MCF 10A (cell line): ENCODE measurements at regions not wholly inside any gene's neighbourhood (a gene's known extent, or its start where the extent isn't known, plus 50 kb on each side); places are given as distances from the start of the nearest gene placed in this dataset.

Experiments used
- BruUV-seq: library from RNA; stranded (reverse); fragments of 400-500 nt; replicated peaks from 2 replicates; lab custom pipeline; 2021; lab: Mats Ljungman, UMichigan
- CTCF ChIA-PET: fragments of 300-600 bp; sonication (Branson Sonifier 250); formaldehyde crosslinking; extraction: SDS; loops from one replicate; lab custom pipeline; 2021; ENCODE audit warnings: antibody characterized with exemption, inconsistent platforms; lab: Yijun Ruan, JAX
- POLR2A ChIA-PET: fragments of 300-600, 350-650 bp; sonication (Branson Sonifier 250); formaldehyde crosslinking; extraction: SDS; loops from one replicate; lab custom pipeline; 2020; ENCODE audit warnings: antibody characterized with exemption, inconsistent platforms; lab: Yijun Ruan, JAX
- DNase-seq: peaks from one replicate; pipeline ENCODE4 v3.0.0-alpha.2; 2018; ENCODE audit not compliant: unreplicated experiment
- H3K27ac Mint-ChIP-seq: one replicate; pipeline ENCODE4 v1.8.0; 2022; ENCODE audit warnings: mild to moderate bottlenecking, low read depth, mixed read lengths; ENCODE audit not compliant: unreplicated experiment
- H3K27me3 Mint-ChIP-seq: one replicate; pipeline ENCODE4 v1.8.0; 2022; ENCODE audit warnings: mixed read lengths; ENCODE audit not compliant: insufficient read depth, unreplicated experiment
- H3K36me3 Mint-ChIP-seq: one replicate; pipeline ENCODE4 v1.8.0; 2022; ENCODE audit warnings: mild to moderate bottlenecking, moderate library complexity, mixed read lengths; ENCODE audit not compliant: insufficient read depth, unreplicated experiment
- H3K4me1 Mint-ChIP-seq: one replicate; pipeline ENCODE4 v1.8.0; 2022; ENCODE audit warnings: mixed read lengths; ENCODE audit not compliant: insufficient read depth, unreplicated experiment
- H3K4me3 Mint-ChIP-seq: one replicate; pipeline ENCODE4 v1.8.0; 2022; ENCODE audit warnings: mild to moderate bottlenecking, moderate library complexity, mixed read lengths; ENCODE audit not compliant: unreplicated experiment
- H3K9me3 Mint-ChIP-seq: one replicate; pipeline ENCODE4 v1.8.0; 2022; ENCODE audit warnings: mixed read lengths; ENCODE audit not compliant: unreplicated experiment
- intact Hi-C: fragments of 100-400 bp; cut with micrococcal nuclease; formaldehyde crosslinking; loops from 2 replicates; pipeline ENCODE4 v1.14.1; 2022
- TF ChIP-seq, protein P1 (sequence below): fragments of 200-600 bp; IDR thresholded peaks from one replicate; pipeline ENCODE4 v1.8.0; 2022; ENCODE audit warnings: antibody characterized with exemption, mild to moderate bottlenecking; ENCODE audit not compliant: unreplicated experiment

DNA sequence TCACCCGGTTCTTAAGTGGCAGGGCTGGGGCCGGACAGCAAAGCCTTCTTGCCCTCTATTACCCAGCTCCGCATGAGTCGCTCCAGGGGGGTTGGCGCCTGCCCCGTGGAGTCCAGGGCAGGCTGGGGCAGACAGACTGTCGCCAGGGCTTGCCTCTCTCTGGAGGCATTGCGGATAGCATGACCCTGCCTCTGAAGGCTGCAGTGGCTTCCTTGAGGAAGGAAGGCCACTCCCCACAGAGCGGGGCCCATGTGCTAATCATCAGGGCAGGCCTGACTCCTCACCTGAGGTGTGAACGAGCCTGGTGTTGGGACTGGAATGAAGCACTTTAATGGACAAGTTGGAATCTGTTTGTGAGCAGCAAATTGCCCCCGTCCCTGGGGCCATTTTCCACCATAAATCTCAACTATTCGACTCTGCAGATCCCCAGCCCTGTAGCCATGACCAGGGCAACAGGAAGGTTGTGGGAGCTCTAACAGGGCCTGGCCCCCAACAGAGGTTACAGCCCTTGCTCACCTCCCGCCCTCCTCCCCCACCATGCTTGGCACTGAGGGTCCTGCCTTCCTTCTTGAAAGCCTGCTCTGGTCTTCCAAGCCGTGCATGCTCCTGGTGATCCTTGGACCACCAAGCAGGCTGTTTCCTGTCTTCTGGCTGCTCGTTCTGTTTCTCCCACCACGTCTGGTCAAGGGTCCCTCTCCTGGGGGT is 144.9 kb upstream of the HAAO start:
- BruUV-seq: no TSS peak
- TF ChIP-seq, protein P1, sequence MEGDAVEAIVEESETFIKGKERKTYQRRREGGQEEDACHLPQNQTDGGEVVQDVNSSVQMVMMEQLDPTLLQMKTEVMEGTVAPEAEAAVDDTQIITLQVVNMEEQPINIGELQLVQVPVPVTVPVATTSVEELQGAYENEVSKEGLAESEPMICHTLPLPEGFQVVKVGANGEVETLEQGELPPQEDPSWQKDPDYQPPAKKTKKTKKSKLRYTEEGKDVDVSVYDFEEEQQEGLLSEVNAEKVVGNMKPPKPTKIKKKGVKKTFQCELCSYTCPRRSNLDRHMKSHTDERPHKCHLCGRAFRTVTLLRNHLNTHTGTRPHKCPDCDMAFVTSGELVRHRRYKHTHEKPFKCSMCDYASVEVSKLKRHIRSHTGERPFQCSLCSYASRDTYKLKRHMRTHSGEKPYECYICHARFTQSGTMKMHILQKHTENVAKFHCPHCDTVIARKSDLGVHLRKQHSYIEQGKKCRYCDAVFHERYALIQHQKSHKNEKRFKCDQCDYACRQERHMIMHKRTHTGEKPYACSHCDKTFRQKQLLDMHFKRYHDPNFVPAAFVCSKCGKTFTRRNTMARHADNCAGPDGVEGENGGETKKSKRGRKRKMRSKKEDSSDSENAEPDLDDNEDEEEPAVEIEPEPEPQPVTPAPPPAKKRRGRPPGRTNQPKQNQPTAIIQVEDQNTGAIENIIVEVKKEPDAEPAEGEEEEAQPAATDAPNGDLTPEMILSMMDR: no peak
- ChIA-PET CTCF (interaction anchor here (0.6 to 4.2 kb wide), 2 partner anchors 10 to 614 kb away, joined by 4 to 21 read pairs; no protein-coding TSS in a partner anchor), POLR2A (no interaction called here)
- H3K4me1 Mint-ChIP-seq: peaks cover 20% of the 10 kb centered on the region
- H3K27me3 Mint-ChIP-seq: no peaks in the 10 kb centered on the region
- H3K4me3 Mint-ChIP-seq: no peak overlapping the region
- H3K27ac Mint-ChIP-seq: no peak overlapping the region
- no peaks in the 10 kb centered on the region for H3K9me3 Mint-ChIP-seq
- peaks cover 6% of the 10 kb centered on the region for H3K36me3 Mint-ChIP-seq
- intact Hi-C loops: no loop called here
- DNase-seq: peak; percentile 42

DNA sequence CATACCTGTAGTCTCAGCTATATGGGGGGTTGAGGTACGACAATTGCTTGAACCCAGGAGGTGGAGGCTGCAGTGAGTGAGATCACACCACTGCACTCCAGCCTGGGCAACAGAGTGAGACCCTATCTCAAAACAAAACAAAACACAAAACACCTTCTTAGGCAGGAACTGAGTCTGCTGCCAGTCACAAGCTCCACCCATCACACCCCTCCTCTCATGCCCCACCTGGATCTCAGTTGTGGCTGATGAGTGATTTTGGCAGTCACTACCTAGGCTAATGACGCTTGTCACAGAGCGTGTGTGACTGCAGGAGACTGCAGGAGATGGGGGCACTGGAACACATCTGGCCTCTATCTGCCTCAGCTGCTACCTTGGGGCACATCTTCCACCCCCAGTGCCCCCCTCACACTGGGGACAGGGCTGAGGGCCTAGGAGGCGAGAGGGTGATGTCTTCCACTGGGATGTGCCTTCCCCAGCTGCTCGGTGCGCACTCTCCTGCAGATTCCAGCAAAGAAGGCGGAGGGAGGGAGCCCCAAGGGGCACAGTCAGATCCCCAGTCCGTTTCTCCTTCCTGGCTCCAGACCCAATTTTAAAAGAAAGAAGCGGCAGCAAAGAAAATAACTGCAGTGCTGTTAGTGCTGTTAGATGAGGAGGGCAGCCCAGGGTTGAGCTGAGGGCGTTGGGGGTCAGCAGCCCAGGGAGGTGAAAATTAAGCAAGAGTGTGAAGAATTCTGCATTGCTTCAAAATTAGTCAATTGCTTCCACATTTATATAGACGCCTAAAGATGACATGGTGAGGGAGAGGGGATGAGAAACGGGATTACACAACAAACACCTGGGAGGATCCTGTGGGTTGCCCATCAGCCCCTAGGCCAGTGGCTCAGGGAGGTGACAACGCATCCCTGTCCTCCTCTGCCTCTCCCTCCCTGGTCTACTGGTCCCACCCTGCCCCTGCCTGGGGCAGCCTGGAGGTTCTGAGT is 143.6 kb upstream of the HAAO start:
- intact Hi-C loops: no loop called here
- Mint-ChIP-seq H3K9me3 (no peaks in the 10 kb centered on the region), H3K36me3 (peaks cover 6% of the 10 kb centered on the region), H3K4me3 (no peak overlapping the region), H3K27ac (no peak overlapping the region), H3K4me1 (peaks cover 26% of the 10 kb centered on the region), H3K27me3 (no peaks in the 10 kb centered on the region)
- TF ChIP-seq, protein P1: no peak
- no TSS peak for BruUV-seq
- ChIA-PET POLR2A (interaction anchor here (0.6 kb wide), 2 partner anchors 9 to 24 kb away, joined by 3 read pairs; no protein-coding TSS in a partner anchor), CTCF (interaction anchor here (0.6 to 4.2 kb wide), 7 partner anchors 10 to 549 kb away, joined by 3 to 21 read pairs (median 4); no protein-coding TSS in a partner anchor)
- DNase-seq: no peak

DNA sequence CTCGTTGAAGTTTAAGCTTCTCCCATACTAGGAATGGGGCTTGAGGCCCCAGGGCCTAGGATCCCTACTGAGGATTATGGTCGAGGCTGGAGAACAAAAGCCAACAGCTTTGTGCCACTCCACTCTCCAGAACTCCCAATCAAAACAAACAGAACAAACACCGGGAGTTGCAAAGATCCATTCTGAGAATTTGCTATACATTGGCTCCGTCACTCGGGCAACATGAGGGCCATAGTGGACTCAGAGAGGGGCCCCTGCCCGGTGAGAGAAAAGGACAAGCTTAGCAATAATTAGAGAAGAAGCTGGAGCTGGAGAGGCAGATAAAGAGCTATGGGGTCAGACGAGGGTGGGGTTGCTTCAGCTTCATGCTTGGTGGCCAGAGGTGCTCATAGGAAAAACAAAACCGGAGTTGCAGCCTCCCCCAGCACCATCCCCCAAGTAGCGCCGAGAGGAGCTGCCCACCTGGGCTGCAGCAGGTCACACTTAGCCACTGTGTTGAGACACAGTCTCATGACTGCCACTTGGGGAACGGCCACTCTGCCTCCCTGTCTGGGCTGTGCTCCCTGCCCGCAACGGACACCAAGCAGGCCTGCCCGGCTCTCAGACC is 142.3 kb upstream of the HAAO start:
- Mint-ChIP-seq H3K27ac (no peak overlapping the region), H3K4me1 (peaks cover 26% of the 10 kb centered on the region), H3K27me3 (no peaks in the 10 kb centered on the region), H3K4me3 (no peak overlapping the region), H3K36me3 (peaks cover 6% of the 10 kb centered on the region), H3K9me3 (no peaks in the 10 kb centered on the region)
- intact Hi-C loops: no loop called here
- POLR2A ChIA-PET: interaction anchor here (1.3 kb wide), 1 partner anchor 8 kb away, joined by 4 read pairs; no protein-coding TSS in a partner anchor
- CTCF ChIA-PET: interaction anchor here (0.7 to 4.2 kb wide), 5 partner anchors 12 to 550 kb away, joined by 3 to 21 read pairs (median 4); no protein-coding TSS in a partner anchor
- BruUV-seq: no TSS peak
- no peak for DNase-seq
- TF ChIP-seq, protein P1: no peak
